ENCODE measurements at regions not wholly inside any gene's neighbourhood (a gene's known extent, or its start where the extent isn't known, plus 50 kb on each side); places are given as distances from the start of the nearest gene placed in this dataset.

GRCh38 chr10:105342606-105343005 lies 701.5 kb downstream of the SORCS3 start:
- no peak for TF ChIP-seq CTCF (IDR thresholded peaks at IDR 0.05; ENCODE audit: poor library complexity)
- no peak for TF ChIP-seq EZH2 (IDR thresholded peaks at IDR 0.05; ENCODE audit: borderline replicate concordance)
- TF ChIP-seq EZH2phosphoT487 (IDR thresholded peaks at IDR 0.05; ENCODE audit: low read depth, severe bottlenecking, unreplicated experiment): no peak
